Astrocyte (in vitro differentiated cells and primary cell): ENCODE measurements at regions not wholly inside any gene's neighbourhood (a gene's known extent, or its start where the extent isn't known, plus 50 kb on each side); places are given as distances from the start of the nearest gene placed in this dataset.

Source experiments
- DNase-seq: peaks from one replicate; pipeline ENCODE4 v3.0.0-alpha.2; 2010; ENCODE audit warnings: low read depth
- FAIRE-seq: peaks from 2 replicates; lab custom pipeline; 2011; peaks lifted over from hg19 to GRCh38; lab: Jason Lieb, UNC
- H2AFZ ChIP-seq: 2 replicates; pipeline ENCODE4 v1.6.0; 2012; ENCODE audit warnings: low read depth, low read length, inconsistent platforms
- H3K27ac ChIP-seq: 2 replicates; pipeline ENCODE4 v1.5.1; 2011; ENCODE audit warnings: low read depth, low read length, inconsistent platforms
- H3K27me3 ChIP-seq: 2 replicates; pipeline ENCODE4 v1.6.0; 2011; ENCODE audit warnings: low read length, inconsistent platforms; ENCODE audit not compliant: insufficient read depth
- H3K36me3 ChIP-seq: 2 replicates; pipeline ENCODE4 v1.5.1; 2011; ENCODE audit warnings: low read length, inconsistent platforms; ENCODE audit not compliant: insufficient read depth
- H3K4me1 ChIP-seq: 2 replicates; pipeline ENCODE4 v1.5.1; 2011; ENCODE audit warnings: low read length, inconsistent platforms; ENCODE audit not compliant: insufficient read depth
- H3K4me2 ChIP-seq: 2 replicates; pipeline ENCODE4 v1.6.0; 2012; ENCODE audit warnings: low read length, inconsistent platforms
- H3K4me3 ChIP-seq: 2 replicates; pipeline ENCODE4 v1.5.1; 2011; ENCODE audit warnings: low read depth, mild to moderate bottlenecking, low read length, inconsistent platforms; ENCODE audit not compliant: insufficient read depth
- H3K79me2 ChIP-seq: 2 replicates; pipeline ENCODE4 v1.6.0; 2012; ENCODE audit warnings: mild to moderate bottlenecking, low read length, inconsistent platforms; ENCODE audit not compliant: insufficient read depth
- H3K9ac ChIP-seq: 2 replicates; pipeline ENCODE4 v1.6.0; 2012; ENCODE audit warnings: mild to moderate bottlenecking, low read length, inconsistent platforms
- H3K9me3 ChIP-seq: 2 replicates; pipeline ENCODE4 v1.5.1; 2012; ENCODE audit warnings: low read depth, mild to moderate bottlenecking, low read length, inconsistent platforms; ENCODE audit not compliant: insufficient read depth
- H4K20me1 ChIP-seq: 2 replicates; pipeline ENCODE4 v1.6.0; 2012; ENCODE audit warnings: low read length, inconsistent platforms; ENCODE audit not compliant: insufficient read depth
- H3K27ac Mint-ChIP-seq: one replicate; pipeline ENCODE4 v1.8.0; 2021; ENCODE audit warnings: mild to moderate bottlenecking, mixed read lengths; ENCODE audit not compliant: unreplicated experiment
- H3K27me3 Mint-ChIP-seq: one replicate; pipeline ENCODE4 v1.8.0; 2021; ENCODE audit warnings: low read depth, mixed read lengths; ENCODE audit not compliant: unreplicated experiment
- H3K36me3 Mint-ChIP-seq: one replicate; pipeline ENCODE4 v1.8.0; 2021; ENCODE audit warnings: low read depth, mixed read lengths; ENCODE audit not compliant: unreplicated experiment
- H3K4me1 Mint-ChIP-seq: one replicate; pipeline ENCODE4 v1.8.0; 2021; ENCODE audit warnings: low read depth, mixed read lengths; ENCODE audit not compliant: unreplicated experiment
- H3K4me3 Mint-ChIP-seq: one replicate; pipeline ENCODE4 v1.8.0; 2021; ENCODE audit warnings: mild to moderate bottlenecking, moderate library complexity, mixed read lengths; ENCODE audit not compliant: unreplicated experiment
- H3K9me3 Mint-ChIP-seq: one replicate; pipeline ENCODE4 v1.8.0; 2021; ENCODE audit warnings: mild to moderate bottlenecking, mixed read lengths; ENCODE audit not compliant: unreplicated experiment
- CTCF ChIP-seq: IDR thresholded peaks from 2 replicates; pipeline ENCODE4 v1.5.1; 2011; ENCODE audit warnings: low read depth, mild to moderate bottlenecking, inconsistent platforms, low read length, moderate library complexity; ENCODE audit not compliant: insufficient read depth
- EZH2 ChIP-seq: IDR thresholded peaks from 2 replicates; pipeline ENCODE4 v1.6.1; 2012; ENCODE audit warnings: mild to moderate bottlenecking, low read length, inconsistent platforms; ENCODE audit not compliant: insufficient read depth

DNA sequence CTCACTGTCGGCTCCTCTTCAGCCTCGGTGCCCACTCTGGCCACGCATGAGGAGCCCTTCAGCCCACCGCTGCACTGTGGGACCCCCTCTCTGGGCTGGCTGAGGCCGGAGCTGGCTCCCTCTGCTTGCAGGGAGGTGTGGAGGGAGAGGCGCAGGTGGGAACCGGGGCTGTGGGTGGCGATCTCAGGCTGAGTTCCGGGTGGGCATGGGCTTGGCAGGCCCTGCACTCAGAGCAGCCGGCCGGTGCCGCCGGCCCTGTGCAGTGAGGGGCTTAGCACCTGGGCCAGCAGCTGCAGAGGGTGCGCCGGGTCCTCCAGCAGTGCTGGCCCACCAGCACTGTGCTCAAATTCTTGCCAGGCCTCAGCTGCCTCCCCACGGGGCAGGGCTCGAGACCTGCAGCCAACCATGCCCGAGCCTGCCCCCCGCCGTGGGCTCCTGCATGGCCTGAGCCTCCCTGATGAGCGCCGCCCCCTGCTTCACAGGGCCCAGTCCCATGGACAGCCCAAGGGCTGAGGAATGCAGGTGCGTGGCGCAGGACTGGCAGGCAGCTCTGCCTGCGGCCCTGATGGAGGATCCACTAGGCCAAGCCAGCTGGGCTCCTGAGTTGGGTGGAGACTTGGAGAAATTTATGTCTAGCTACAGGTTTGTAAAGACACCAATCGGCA lies 899.1 kb downstream of the SI start:
- H3K27ac ChIP-seq, result no peak overlapping the region
- Mint-ChIP-seq H3K27me3 (no peaks in the 10 kb centered on the region), H3K9me3 (peaks cover 11% of the 10 kb centered on the region), H3K36me3 (no peaks in the 10 kb centered on the region), H3K4me1 (no peaks in the 10 kb centered on the region), H3K4me3 (no peak overlapping the region), H3K27ac (no peak overlapping the region)
- no peak overlapping the region for H2AFZ ChIP-seq
- no peak overlapping the region for H3K4me3 ChIP-seq
- H3K36me3 ChIP-seq, result no peaks in the 10 kb centered on the region
- H3K4me1 ChIP-seq, result no peaks in the 10 kb centered on the region
- FAIRE-seq, result no peak
- DNase-seq, result no peak
- no peak overlapping the region for H3K9ac ChIP-seq
- no peaks in the 10 kb centered on the region for H3K9me3 ChIP-seq
- no peak overlapping the region for H3K4me2 ChIP-seq
- no peaks in the 10 kb centered on the region for H3K27me3 ChIP-seq
- TF ChIP-seq EZH2 (no peak), CTCF (no peak)
- no peaks in the 10 kb centered on the region for H4K20me1 ChIP-seq
- no peaks in the 10 kb centered on the region for H3K79me2 ChIP-seq

GRCh38 chr3:164174059-164174458 lies 904.2 kb downstream of the SI start:
- no peaks in the 10 kb centered on the region for H4K20me1 ChIP-seq
- no peak overlapping the region for H3K4me3 ChIP-seq
- no peaks in the 10 kb centered on the region for H3K9me3 Mint-ChIP-seq
- H3K36me3 Mint-ChIP-seq, result no peaks in the 10 kb centered on the region
- H2AFZ ChIP-seq, result no peak overlapping the region
- no peaks in the 10 kb centered on the region for H3K4me1 ChIP-seq
- FAIRE-seq, result no peak
- H3K36me3 ChIP-seq, result no peaks in the 10 kb centered on the region
- no peak overlapping the region for H3K4me3 Mint-ChIP-seq
- no peaks in the 10 kb centered on the region for H3K27me3 Mint-ChIP-seq
- H3K27ac Mint-ChIP-seq, result no peak overlapping the region
- H3K4me2 ChIP-seq, result no peak overlapping the region
- no peak overlapping the region for H3K27ac ChIP-seq
- DNase-seq, result no peak
- H3K9ac ChIP-seq, result no peak overlapping the region
- TF ChIP-seq EZH2, result no peak
- no peak for TF ChIP-seq CTCF
- H3K27me3 ChIP-seq, result no peaks in the 10 kb centered on the region
- no peaks in the 10 kb centered on the region for H3K9me3 ChIP-seq
- no peaks in the 10 kb centered on the region for H3K4me1 Mint-ChIP-seq
- no peaks in the 10 kb centered on the region for H3K79me2 ChIP-seq

GRCh38 chr3:164155400-164155799 lies 922.9 kb downstream of the SI start:
- FAIRE-seq (no peak), DNase-seq (no peak)
- Mint-ChIP-seq H3K27me3 (no peaks in the 10 kb centered on the region), H3K36me3 (no peaks in the 10 kb centered on the region), H3K4me1 (peaks cover 2% of the 10 kb centered on the region), H3K9me3 (peaks cover 6% of the 10 kb centered on the region), H3K27ac (peak overlapping the region; percentile 84), H3K4me3 (no peak overlapping the region)
- no peaks in the 10 kb centered on the region for H3K27me3 ChIP-seq
- H3K4me1 ChIP-seq, result no peaks in the 10 kb centered on the region
- H3K9ac ChIP-seq, result no peak overlapping the region
- H4K20me1 ChIP-seq, result no peaks in the 10 kb centered on the region
- H3K4me3 ChIP-seq, result no peak overlapping the region
- H3K27ac ChIP-seq, result no peak overlapping the region
- no peak overlapping the region for H3K4me2 ChIP-seq
- H2AFZ ChIP-seq, result no peak overlapping the region
- H3K9me3 ChIP-seq, result peaks cover 3% of the 10 kb centered on the region
- H3K36me3 ChIP-seq, result no peaks in the 10 kb centered on the region
- no peak for TF ChIP-seq CTCF
- TF ChIP-seq EZH2, result no peak
- H3K79me2 ChIP-seq, result no peaks in the 10 kb centered on the region
